ENCODE measurements at regions not wholly inside any gene's neighbourhood (a gene's known extent, or its start where the extent isn't known, plus 50 kb on each side); places are given as distances from the start of the nearest gene placed in this dataset.

- TF ChIP-seq CTCF (IDR thresholded peaks at IDR 0.05; ENCODE audit: low read length), result no peak
- TF ChIP-seq EZH2 (optimal IDR thresholded peaks at IDR 0.05; ENCODE audit: low read depth, low read length), result no peak
These were observed 90.2 kb upstream of the BARHL2 start for GRCh38 chr1:90807329-90807728.
